HEK293 (cell line): ENCODE measurements at regions not wholly inside any gene's neighbourhood (a gene's known extent, or its start where the extent isn't known, plus 50 kb on each side); places are given as distances from the start of the nearest gene placed in this dataset.

Experiments
- CTCF ChIA-PET: fragments of 350-600 bp; formaldehyde crosslinking; extraction: SDS; loops from one replicate; lab custom pipeline; 2021; ENCODE audit warnings: antibody characterized with exemption; lab: Yijun Ruan, JAX
- POLR2A ChIA-PET: fragments of 300-600 bp; formaldehyde crosslinking; extraction: SDS; loops from one replicate; lab custom pipeline; 2020; ENCODE audit warnings: antibody characterized with exemption, inconsistent platforms; lab: Yijun Ruan, JAX
- H3K27ac ChIP-seq: fragments of 200-500 bp; sonication (Bioruptor generic); 2 replicates; pipeline ENCODE4 v1.5.1; 2014; ENCODE audit warnings: low read depth, low read length, control low read depth, inconsistent platforms; ENCODE audit errors: extremely low read depth
- H3K36me3 ChIP-seq, 2 experiments: fragments of 200-500 bp in 1 of 2; sonication (Bioruptor generic) in 1 of 2; 1 replicate in 1 of 2; 2 replicates in 1 of 2; pipeline ENCODE4 v1.5.1; 2014 to 2017; ENCODE audit warnings: inconsistent platforms in 2 of 2, low read length in 2 of 2; ENCODE audit not compliant: control insufficient read depth in 2 of 2, insufficient read depth in 1 of 2
- H3K4me1 ChIP-seq: fragments of 200-500 bp; sonication (Bioruptor generic); 2 replicates; pipeline ENCODE4 v1.5.1; 2014; ENCODE audit warnings: mild to moderate bottlenecking, low read length, inconsistent platforms; ENCODE audit not compliant: control insufficient read depth, insufficient read depth
- H3K4me3 ChIP-seq: 2 replicates; pipeline ENCODE4 v1.5.1; 2011; ENCODE audit warnings: low read depth, mild to moderate bottlenecking, control low read depth, low read length, moderate library complexity
- H3K9me3 ChIP-seq: fragments of 200-500 bp; sonication (Bioruptor generic); 2 replicates; pipeline ENCODE4 v1.5.1; 2014; ENCODE audit warnings: low read depth, low read length, inconsistent platforms; ENCODE audit not compliant: control insufficient read depth, insufficient read depth
- KLF1 ChIP-seq: fragments of 450-650 bp; formaldehyde crosslinking; IDR thresholded peaks from 2 replicates; pipeline ENCODE4 v1.5.1; 2016; ENCODE audit warnings: missing biosample characterization, missing genetic modification characterization
- PRDM1 ChIP-seq: fragments of 450-650 bp; formaldehyde crosslinking; IDR thresholded peaks from 2 replicates; pipeline ENCODE4; 2016; ENCODE audit warnings: missing biosample characterization, missing genetic modification characterization
- YY1 ChIP-seq: fragments of 450-650 bp; formaldehyde crosslinking; IDR thresholded peaks from 2 replicates; pipeline ENCODE4 v1.5.1; 2018; ENCODE audit warnings: missing biosample characterization, missing genetic modification characterization
- ZBTB48 ChIP-seq: fragments of 450-650 bp; formaldehyde crosslinking; IDR thresholded peaks from 2 replicates; pipeline ENCODE4 v1.5.1; 2016; ENCODE audit warnings: missing biosample characterization, missing genetic modification characterization
- ZIC2 ChIP-seq: fragments of 450-650 bp; formaldehyde crosslinking; IDR thresholded peaks from 2 replicates; pipeline ENCODE4 v1.5.1; 2016; ENCODE audit warnings: missing biosample characterization, missing genetic modification characterization
- ZNF274 ChIP-seq, 2 experiments: fragments of 200-500 bp in 1 of 2; fragments of 450-650 bp in 1 of 2; sonication (Bioruptor generic) in 1 of 2; formaldehyde crosslinking in 1 of 2; IDR thresholded peaks; 2 replicates each; pipeline versions ENCODE4 v1.5.1 to v1.6.1; 2014 to 2016; ENCODE audit warnings: borderline replicate concordance in 1 of 2, inconsistent platforms in 1 of 2, low read length in 1 of 2, missing biosample characterization in 1 of 2, missing genetic modification characterization in 1 of 2
- ZNF292 ChIP-seq: fragments of 450-650 bp; formaldehyde crosslinking; IDR thresholded peaks from 2 replicates; pipeline ENCODE4 v1.5.1; 2016; ENCODE audit warnings: low read depth, missing biosample characterization, missing genetic modification characterization, borderline replicate concordance
- ZNF350 ChIP-seq: fragments of 450-650 bp; formaldehyde crosslinking; IDR thresholded peaks from 2 replicates; pipeline ENCODE4 v1.5.0; 2017; ENCODE audit warnings: missing biosample characterization, mild to moderate bottlenecking, missing genetic modification characterization
- ZNF473 ChIP-seq: fragments of 450-650 bp; formaldehyde crosslinking; IDR thresholded peaks from 2 replicates; pipeline ENCODE4 v1.5.1; 2017; ENCODE audit warnings: missing biosample characterization, missing genetic modification characterization
- ZNF48 ChIP-seq: fragments of 450-650 bp; formaldehyde crosslinking; IDR thresholded peaks from 2 replicates; pipeline ENCODE4 v1.5.1; 2016; ENCODE audit warnings: missing biosample characterization, missing genetic modification characterization
- ZNF549 ChIP-seq: fragments of 450-650 bp; IDR thresholded peaks from 2 replicates; pipeline ENCODE4 v1.5.1; 2018; ENCODE audit warnings: missing biosample characterization, missing genetic modification characterization, mild to moderate bottlenecking, inconsistent platforms, moderate library complexity
- ZNF596 ChIP-seq: fragments of 450-650 bp; IDR thresholded peaks from 2 replicates; pipeline ENCODE4 v1.5.0; 2018; ENCODE audit warnings: missing biosample characterization, mild to moderate bottlenecking, missing genetic modification characterization, moderate library complexity
- ZNF626 ChIP-seq: fragments of 450-650 bp; sonication (Bioruptor Pico); formaldehyde crosslinking; IDR thresholded peaks from 2 replicates; pipeline ENCODE4 v1.5.1; 2018; ENCODE audit warnings: missing biosample characterization, missing genetic modification characterization, inconsistent platforms
- ZSCAN30 ChIP-seq: fragments of 450-650 bp; IDR thresholded peaks from 2 replicates; pipeline ENCODE4 v1.5.1; 2018; ENCODE audit warnings: missing biosample characterization, mild to moderate bottlenecking, missing genetic modification characterization, moderate library complexity
- TF ChIP-seq, protein P1 (sequence below): fragments of 450-650 bp; formaldehyde crosslinking; conservative IDR thresholded peaks from 2 replicates; pipeline ENCODE4 v1.5.1; 2016; ENCODE audit warnings: low read depth, missing biosample characterization, missing genetic modification characterization
- TF ChIP-seq, protein P2 (sequence below): fragments of 450-650 bp; formaldehyde crosslinking; IDR thresholded peaks from 2 replicates; pipeline ENCODE4 v1.5.1; 2016; ENCODE audit warnings: missing biosample characterization, missing genetic modification characterization, low read depth
- TF ChIP-seq, protein P3 (sequence below): fragments of 450-650 bp; formaldehyde crosslinking; IDR thresholded peaks from 2 replicates; pipeline ENCODE4 v1.5.1; 2016; ENCODE audit warnings: missing biosample characterization, missing genetic modification characterization

DNA sequence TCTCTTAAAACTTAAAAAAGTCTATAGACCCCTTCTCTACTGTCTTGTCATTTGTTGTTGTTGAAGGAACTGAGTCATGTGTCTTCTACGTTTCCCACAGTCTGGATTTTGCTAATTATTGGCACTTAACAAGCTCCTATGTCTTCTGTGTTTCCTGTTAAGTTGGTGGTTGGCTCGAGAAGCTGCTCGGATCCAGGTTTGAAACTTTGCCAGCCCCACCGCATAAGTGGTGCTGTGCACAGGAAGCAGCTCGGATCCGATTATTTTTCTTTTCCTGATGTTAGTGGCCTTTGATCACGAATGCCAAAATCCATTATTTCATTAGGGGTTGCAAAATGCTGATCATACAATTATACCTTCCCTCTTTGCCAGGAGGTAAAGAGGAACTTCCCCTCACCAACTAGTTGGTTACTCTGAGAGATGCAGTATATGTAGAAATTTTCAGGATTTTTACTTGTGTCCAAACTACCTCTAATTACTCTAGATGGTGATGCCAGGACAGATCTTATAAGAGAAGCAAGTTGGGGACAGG lies 186.5 kb downstream of the NSG2 start:
- CTCF ChIA-PET: no interaction called here

DNA sequence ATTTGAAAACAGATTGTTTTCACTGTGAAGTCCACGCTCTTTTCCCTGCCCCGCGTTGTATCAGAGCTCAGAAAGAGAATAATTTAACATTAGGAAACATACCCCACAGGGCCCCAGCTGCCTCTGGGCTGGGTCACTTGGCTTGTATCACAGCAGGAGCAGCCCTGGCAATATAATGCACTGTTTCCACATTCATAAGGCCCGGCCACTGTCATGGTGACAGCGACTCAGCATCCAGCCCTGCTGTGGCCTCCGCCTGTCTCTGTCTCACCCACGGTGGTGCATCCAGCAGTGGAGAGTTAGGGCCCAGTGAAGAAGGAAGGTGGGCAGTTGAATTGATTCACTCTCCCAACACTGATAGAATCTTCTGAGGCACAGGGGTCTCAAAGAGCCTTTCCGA lies 188.9 kb downstream of the NSG2 start:
- Histone ChIP-seq H3K4me3 (no peak overlapping the region), H3K9me3 (no peaks in the 10 kb centered on the region), H3K36me3 (no peaks in the 10 kb centered on the region), H3K27ac (no peak overlapping the region), H3K4me1 (no peaks in the 10 kb centered on the region)
- TF ChIP-seq ZIC2 (tag by site-specific recombination): peak; percentile 65
- no peak for TF ChIP-seq ZNF549 (tag by site-specific recombination)
- TF ChIP-seq KLF1 (tag by site-specific recombination): no peak
- TF ChIP-seq ZSCAN30 (tag by site-specific recombination): no peak
- CTCF ChIA-PET: no interaction called here
- POLR2A ChIA-PET: interaction anchor here (0.7 kb wide), 1 partner anchor 30 kb away, joined by 4 read pairs; no protein-coding TSS in a partner anchor

More for the DNA sequence above, 186.5 kb downstream of the NSG2 start:
- no peak overlapping the region for H3K4me3 ChIP-seq
- no peak for TF ChIP-seq PRDM1 (tag by site-specific recombination)
- TF ChIP-seq, protein P1, sequence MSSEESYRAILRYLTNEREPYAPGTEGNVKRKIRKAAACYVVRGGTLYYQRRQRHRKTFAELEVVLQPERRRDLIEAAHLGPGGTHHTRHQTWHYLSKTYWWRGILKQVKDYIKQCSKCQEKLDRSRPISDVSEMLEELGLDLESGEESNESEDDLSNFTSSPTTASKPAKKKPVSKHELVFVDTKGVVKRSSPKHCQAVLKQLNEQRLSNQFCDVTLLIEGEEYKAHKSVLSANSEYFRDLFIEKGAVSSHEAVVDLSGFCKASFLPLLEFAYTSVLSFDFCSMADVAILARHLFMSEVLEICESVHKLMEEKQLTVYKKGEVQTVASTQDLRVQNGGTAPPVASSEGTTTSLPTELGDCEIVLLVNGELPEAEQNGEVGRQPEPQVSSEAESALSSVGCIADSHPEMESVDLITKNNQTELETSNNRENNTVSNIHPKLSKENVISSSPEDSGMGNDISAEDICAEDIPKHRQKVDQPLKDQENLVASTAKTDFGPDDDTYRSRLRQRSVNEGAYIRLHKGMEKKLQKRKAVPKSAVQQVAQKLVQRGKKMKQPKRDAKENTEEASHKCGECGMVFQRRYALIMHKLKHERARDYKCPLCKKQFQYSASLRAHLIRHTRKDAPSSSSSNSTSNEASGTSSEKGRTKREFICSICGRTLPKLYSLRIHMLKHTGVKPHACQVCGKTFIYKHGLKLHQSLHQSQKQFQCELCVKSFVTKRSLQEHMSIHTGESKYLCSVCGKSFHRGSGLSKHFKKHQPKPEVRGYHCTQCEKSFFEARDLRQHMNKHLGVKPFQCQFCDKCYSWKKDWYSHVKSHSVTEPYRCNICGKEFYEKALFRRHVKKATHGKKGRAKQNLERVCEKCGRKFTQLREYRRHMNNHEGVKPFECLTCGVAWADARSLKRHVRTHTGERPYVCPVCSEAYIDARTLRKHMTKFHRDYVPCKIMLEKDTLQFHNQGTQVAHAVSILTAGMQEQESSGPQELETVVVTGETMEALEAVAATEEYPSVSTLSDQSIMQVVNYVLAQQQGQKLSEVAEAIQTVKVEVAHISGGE (tag by site-specific recombination): no peak
- no peak for TF ChIP-seq ZNF350 (tag by site-specific recombination)
- TF ChIP-seq, protein P2, sequence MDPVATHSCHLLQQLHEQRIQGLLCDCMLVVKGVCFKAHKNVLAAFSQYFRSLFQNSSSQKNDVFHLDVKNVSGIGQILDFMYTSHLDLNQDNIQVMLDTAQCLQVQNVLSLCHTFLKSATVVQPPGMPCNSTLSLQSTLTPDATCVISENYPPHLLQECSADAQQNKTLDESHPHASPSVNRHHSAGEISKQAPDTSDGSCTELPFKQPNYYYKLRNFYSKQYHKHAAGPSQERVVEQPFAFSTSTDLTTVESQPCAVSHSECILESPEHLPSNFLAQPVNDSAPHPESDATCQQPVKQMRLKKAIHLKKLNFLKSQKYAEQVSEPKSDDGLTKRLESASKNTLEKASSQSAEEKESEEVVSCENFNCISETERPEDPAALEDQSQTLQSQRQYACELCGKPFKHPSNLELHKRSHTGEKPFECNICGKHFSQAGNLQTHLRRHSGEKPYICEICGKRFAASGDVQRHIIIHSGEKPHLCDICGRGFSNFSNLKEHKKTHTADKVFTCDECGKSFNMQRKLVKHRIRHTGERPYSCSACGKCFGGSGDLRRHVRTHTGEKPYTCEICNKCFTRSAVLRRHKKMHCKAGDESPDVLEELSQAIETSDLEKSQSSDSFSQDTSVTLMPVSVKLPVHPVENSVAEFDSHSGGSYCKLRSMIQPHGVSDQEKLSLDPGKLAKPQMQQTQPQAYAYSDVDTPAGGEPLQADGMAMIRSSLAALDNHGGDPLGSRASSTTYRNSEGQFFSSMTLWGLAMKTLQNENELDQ (tag by site-specific recombination): no peak
- TF ChIP-seq, protein P3, sequence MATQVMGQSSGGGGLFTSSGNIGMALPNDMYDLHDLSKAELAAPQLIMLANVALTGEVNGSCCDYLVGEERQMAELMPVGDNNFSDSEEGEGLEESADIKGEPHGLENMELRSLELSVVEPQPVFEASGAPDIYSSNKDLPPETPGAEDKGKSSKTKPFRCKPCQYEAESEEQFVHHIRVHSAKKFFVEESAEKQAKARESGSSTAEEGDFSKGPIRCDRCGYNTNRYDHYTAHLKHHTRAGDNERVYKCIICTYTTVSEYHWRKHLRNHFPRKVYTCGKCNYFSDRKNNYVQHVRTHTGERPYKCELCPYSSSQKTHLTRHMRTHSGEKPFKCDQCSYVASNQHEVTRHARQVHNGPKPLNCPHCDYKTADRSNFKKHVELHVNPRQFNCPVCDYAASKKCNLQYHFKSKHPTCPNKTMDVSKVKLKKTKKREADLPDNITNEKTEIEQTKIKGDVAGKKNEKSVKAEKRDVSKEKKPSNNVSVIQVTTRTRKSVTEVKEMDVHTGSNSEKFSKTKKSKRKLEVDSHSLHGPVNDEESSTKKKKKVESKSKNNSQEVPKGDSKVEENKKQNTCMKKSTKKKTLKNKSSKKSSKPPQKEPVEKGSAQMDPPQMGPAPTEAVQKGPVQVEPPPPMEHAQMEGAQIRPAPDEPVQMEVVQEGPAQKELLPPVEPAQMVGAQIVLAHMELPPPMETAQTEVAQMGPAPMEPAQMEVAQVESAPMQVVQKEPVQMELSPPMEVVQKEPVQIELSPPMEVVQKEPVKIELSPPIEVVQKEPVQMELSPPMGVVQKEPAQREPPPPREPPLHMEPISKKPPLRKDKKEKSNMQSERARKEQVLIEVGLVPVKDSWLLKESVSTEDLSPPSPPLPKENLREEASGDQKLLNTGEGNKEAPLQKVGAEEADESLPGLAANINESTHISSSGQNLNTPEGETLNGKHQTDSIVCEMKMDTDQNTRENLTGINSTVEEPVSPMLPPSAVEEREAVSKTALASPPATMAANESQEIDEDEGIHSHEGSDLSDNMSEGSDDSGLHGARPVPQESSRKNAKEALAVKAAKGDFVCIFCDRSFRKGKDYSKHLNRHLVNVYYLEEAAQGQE: no peak
- no peak for TF ChIP-seq ZBTB48 (tag by site-specific recombination)
- TF ChIP-seq ZNF626 (tag by site-specific recombination): no peak
- no peak for TF ChIP-seq ZNF274 (IDR thresholded peaks at IDR 0.05; ENCODE audit: low read length)
- TF ChIP-seq ZNF274 (tag by site-specific recombination; IDR thresholded peaks at IDR 0.05; ENCODE audit: borderline replicate concordance): no peak
- TF ChIP-seq ZNF596 (tag by site-specific recombination): no peak
- TF ChIP-seq ZNF48 (tag by site-specific recombination): no peak
- no peak for TF ChIP-seq ZNF473 (tag by site-specific recombination)
- TF ChIP-seq ZNF292 (tag by site-specific recombination): no peak
- TF ChIP-seq YY1 (tag by site-specific recombination): no peak
- POLR2A ChIA-PET: no interaction called here
- no peaks in the 10 kb centered on the region for H3K36me3 ChIP-seq
- H3K9me3 ChIP-seq: no peaks in the 10 kb centered on the region
- no peak overlapping the region for H3K27ac ChIP-seq
- no peaks in the 10 kb centered on the region for H3K4me1 ChIP-seq
